ENCODE measurements at regions not wholly inside any gene's neighbourhood (a gene's known extent, or its start where the extent isn't known, plus 50 kb on each side); places are given as distances from the start of the nearest gene placed in this dataset.

DNA sequence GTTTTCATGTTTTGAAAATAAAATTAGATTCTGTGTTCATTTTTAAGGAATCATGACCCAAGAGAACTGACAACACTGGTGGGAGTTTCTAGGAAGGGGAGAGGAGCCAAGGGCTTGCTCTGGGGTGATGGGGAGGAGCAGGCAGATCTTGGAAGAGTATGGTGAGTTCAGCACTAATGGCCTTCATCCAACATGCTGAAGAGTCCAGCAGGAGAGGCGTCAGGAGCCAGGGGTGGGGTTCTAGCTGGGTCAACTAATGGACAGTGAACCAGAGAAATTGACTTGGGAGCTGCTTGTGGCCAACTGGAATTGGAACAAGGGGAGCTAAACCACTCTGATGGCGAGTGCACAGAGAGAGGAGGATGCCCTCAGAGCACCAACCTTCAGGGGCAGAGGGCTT, 107.1 kb downstream of the MRPL14 start:
- TF ChIP-seq, protein P1, sequence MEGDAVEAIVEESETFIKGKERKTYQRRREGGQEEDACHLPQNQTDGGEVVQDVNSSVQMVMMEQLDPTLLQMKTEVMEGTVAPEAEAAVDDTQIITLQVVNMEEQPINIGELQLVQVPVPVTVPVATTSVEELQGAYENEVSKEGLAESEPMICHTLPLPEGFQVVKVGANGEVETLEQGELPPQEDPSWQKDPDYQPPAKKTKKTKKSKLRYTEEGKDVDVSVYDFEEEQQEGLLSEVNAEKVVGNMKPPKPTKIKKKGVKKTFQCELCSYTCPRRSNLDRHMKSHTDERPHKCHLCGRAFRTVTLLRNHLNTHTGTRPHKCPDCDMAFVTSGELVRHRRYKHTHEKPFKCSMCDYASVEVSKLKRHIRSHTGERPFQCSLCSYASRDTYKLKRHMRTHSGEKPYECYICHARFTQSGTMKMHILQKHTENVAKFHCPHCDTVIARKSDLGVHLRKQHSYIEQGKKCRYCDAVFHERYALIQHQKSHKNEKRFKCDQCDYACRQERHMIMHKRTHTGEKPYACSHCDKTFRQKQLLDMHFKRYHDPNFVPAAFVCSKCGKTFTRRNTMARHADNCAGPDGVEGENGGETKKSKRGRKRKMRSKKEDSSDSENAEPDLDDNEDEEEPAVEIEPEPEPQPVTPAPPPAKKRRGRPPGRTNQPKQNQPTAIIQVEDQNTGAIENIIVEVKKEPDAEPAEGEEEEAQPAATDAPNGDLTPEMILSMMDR (conservative IDR thresholded peaks at IDR 0.05; ENCODE audit: low read depth, low read length) = no peak
- TF ChIP-seq EZH2 (IDR thresholded peaks at IDR 0.05; ENCODE audit: low read length, unreplicated experiment) (no peak), EZH2phosphoT487 (IDR thresholded peaks at IDR 0.05; ENCODE audit: borderline replicate concordance, low read length) (no peak)
